CD4-positive, alpha-beta T cell treated with Interleukin-10 for 1 hour (primary cell): ENCODE measurements at regions not wholly inside any gene's neighbourhood (a gene's known extent, or its start where the extent isn't known, plus 50 kb on each side); places are given as distances from the start of the nearest gene placed in this dataset.

ENCODE experiments used
- DNase-seq: peaks from one replicate; pipeline ENCODE4 v3.0.0-alpha.2; 2020

- DNase-seq, result no peak
Measured at GRCh38 chr10:7477538-7478334, 66.9 kb upstream of the SFMBT2 start.

GRCh38 chr10:7475939-7476338, 65.1 kb upstream of the SFMBT2 start:
- DNase-seq, result no peak

DNA sequence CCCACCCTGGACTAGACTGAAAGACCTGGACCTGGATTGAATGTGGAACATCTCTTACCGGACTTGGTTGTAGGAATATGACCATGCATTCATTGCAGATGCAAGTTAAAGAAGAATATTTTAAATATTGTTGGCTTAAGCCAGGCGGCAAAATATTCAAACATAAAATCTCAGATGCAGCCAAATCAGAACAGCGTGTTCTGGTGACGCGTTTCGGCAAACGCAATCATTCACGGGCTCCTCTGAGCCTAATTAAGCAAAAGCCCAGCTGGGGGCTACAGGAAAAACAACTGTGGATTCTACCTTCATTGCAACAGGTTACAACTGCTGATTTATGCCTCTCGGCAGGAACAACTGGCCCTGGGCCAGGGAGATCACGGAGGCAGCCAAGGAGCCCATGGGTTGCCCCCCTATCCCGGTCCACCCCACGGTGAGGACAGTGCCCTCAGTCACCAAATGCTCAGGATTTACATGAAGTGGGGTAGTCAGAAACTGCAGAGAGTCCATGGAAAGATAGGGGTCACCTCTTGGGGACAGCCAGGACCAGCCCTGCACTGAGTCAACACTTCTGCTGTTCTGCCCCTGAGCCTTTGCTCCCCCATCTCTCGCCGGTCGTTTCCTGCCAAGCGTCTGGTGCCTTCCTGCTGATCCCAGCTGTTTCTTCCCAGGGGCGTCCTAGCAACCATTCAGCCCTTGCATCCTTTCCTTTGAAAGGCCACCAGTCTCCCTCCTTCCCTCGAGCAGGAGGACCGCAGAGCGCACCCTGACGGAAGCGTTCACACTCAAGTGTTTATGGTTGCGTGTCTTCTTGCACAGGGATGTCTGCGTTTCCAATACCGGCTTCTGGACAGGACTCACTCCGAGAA, 64.4 kb upstream of the SFMBT2 start:
- DNase-seq, result no peak

DNA sequence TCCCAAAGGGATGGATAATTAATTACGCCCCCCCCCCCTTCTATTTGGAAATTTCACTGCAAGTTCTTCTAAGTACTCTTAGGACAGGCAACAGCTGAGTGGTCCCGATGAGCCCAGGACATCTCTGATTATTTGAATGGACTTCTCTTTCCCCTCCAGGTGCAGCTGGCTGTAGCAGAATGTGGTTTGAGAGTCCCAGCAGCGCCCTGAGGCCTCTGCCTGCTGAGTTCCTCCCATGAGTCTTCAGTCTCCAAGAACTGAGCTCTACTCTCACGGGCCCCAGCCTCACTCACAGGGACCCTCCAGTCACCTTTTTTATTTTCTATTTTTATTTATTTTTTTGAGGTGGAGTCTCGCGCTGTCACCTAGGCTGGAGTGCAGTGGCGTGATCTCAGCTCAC, 63.6 kb upstream of the SFMBT2 start:
- no peak for DNase-seq

GRCh38 chr10:7473474-7473873, 62.6 kb upstream of the SFMBT2 start:
- DNase-seq, result no peak

- DNase-seq, result no peak
Measured at GRCh38 chr10:7471720-7472367, 61.0 kb upstream of the SFMBT2 start.

- DNase-seq, result no peak
Measured at GRCh38 chr10:7470371-7470770, 59.5 kb upstream of the SFMBT2 start.

- DNase-seq, result no peak
Measured at GRCh38 chr10:7467031-7467667, 56.3 kb upstream of the SFMBT2 start.

GRCh38 chr10:7464691-7465090, 53.9 kb upstream of the SFMBT2 start:
- DNase-seq, result no peak
